Panc1 (cell line): ENCODE measurements at regions not wholly inside any gene's neighbourhood (a gene's known extent, or its start where the extent isn't known, plus 50 kb on each side); places are given as distances from the start of the nearest gene placed in this dataset.

Source experiments
- CTCF ChIP-seq: fragments of 450-650 bp; IDR thresholded peaks from 2 replicates; pipeline ENCODE4 v1.5.1; 2017; ENCODE audit warnings: mild to moderate bottlenecking
- POLR2AphosphoS5 ChIP-seq: IDR thresholded peaks from 2 replicates; pipeline ENCODE4 v1.6.1; 2012; ENCODE audit warnings: mild to moderate bottlenecking, low read depth, low read length, moderate library complexity
- REST ChIP-seq, 2 experiments: IDR thresholded peaks; 2 replicates each; pipeline ENCODE4 v1.6.1; 2011 to 2012; ENCODE audit warnings: low read depth in 2 of 2, control low read depth in 1 of 2, low read length in 1 of 2, mild to moderate bottlenecking in 1 of 2, moderate library complexity in 1 of 2; ENCODE audit not compliant: insufficient read depth in 1 of 2
- SIN3A ChIP-seq: IDR thresholded peaks from 2 replicates; pipeline ENCODE4 v1.6.1; 2012; ENCODE audit warnings: low read depth, mild to moderate bottlenecking, low read length, moderate library complexity, borderline replicate concordance; ENCODE audit not compliant: insufficient read depth
- TCF7L2 ChIP-seq: IDR thresholded peaks from 2 replicates; pipeline ENCODE4 v1.6.1; 2011; ENCODE audit warnings: mild to moderate bottlenecking, low read depth, low read length, inconsistent platforms

GRCh38 chr4:124420166-124420695 is 292.3 kb downstream of the ANKRD50 start:
- no peak for TF ChIP-seq SIN3A
- no peak for TF ChIP-seq CTCF
- TF ChIP-seq POLR2AphosphoS5 = no peak
- TF ChIP-seq TCF7L2 = no peak
- no peak for TF ChIP-seq REST (IDR thresholded peaks at IDR 0.05; ENCODE audit: insufficient read depth in 1 of 2, low read depth in 2 of 2, low read length in 1 of 2)
